ENCODE measurements at regions not wholly inside any gene's neighbourhood (a gene's known extent, or its start where the extent isn't known, plus 50 kb on each side); places are given as distances from the start of the nearest gene placed in this dataset.
"Not testable (repeated sequence)": the region's sequence is repeated elsewhere in the genome, so short reads cannot be mapped to it uniquely, and the experiment has no call there.

DNA sequence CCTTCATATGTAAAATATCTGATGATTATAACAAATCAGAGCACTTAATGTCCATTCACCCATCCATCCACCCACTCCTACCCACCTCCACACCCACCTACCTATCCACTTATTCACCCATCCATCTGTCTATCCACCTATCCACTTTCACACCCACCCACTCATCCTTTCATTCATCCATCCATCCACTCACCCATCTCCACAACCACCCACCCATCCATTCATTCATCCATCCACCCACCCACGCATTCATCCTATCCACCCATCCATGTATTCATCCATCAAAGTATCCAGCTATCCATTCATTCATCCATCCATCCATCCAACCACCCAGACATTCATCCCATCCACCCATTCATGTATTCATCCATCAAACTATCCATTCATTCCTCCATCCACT is 466.1 kb downstream of the AJAP1 start:
- no peak overlapping the region for H3K27ac Mint-ChIP-seq
- Histone ChIP-seq H3K36me3 (replicated peaks in 1 of 2; ENCODE audit: control insufficient read depth in 1 of 2, insufficient read depth in 2 of 2, low read length in 2 of 2) (no peaks in the 10 kb centered on the region), H3K79me2 (ENCODE audit: insufficient read depth, low read length) (no peaks in the 10 kb centered on the region), H2AFZ (ENCODE audit: insufficient read depth, low read depth, low read length, poor library complexity, severe bottlenecking) (no peak overlapping the region), H3K4me2 (replicated peaks; ENCODE audit: extremely low read depth, low read length, poor library complexity, severe bottlenecking) (no peak overlapping the region), H3K27ac (ENCODE audit: low read depth in 1 of 2, low read length in 2 of 2) (no peak overlapping the region), H3K9ac (ENCODE audit: insufficient read depth, low read length, poor library complexity, severe bottlenecking) (no peak overlapping the region), H3K27me3 (ENCODE audit: control insufficient read depth in 2 of 2, insufficient read depth in 2 of 2, low read length in 2 of 2) (no peaks in the 10 kb centered on the region), H3K4me1 (ENCODE audit: control insufficient read depth in 1 of 2, insufficient read depth in 2 of 2, low read length in 2 of 2) (no peaks in the 10 kb centered on the region), H4K20me1 (ENCODE audit: insufficient read depth, low read length) (no peaks in the 10 kb centered on the region), H3K9me3 (replicated peaks in 1 of 2; ENCODE audit: control insufficient read depth in 1 of 2, insufficient read depth in 1 of 2, low read length in 2 of 2) (no peaks in the 10 kb centered on the region), H3K4me3 (replicated peaks in 1 of 3; ENCODE audit: low read depth in 2 of 3, low read length in 3 of 3) (no peak overlapping the region)
- no peak for TF ChIP-seq CTCF (IDR thresholded peaks at IDR 0.05)
- H3K9me3 Mint-ChIP-seq: peaks cover 0 to 8% (median 2%) of the 10 kb centered on the region in 7 donors
- no peak for DNase-seq
- no peaks in the 10 kb centered on the region for H3K36me3 Mint-ChIP-seq
- H3K4me3 Mint-ChIP-seq: no peak overlapping the region
- peaks cover 0 to 2% (median 2%) of the 10 kb centered on the region in 3 donors for H3K27me3 Mint-ChIP-seq (ENCODE audit: low read depth in 3 of 3)
- intact Hi-C loops (cut with micrococcal nuclease): no loop called here
- 90% methylated on average over 1 of the region's 1 CpG for WGBS (ENCODE audit: insufficient coverage)
- H3K4me1 Mint-ChIP-seq: no peaks in the 10 kb centered on the region

GRCh38 chr1:5119366-5120234 is 465.2 kb downstream of the AJAP1 start:
- intact Hi-C loops (cut with micrococcal nuclease): no loop called here
- 81% methylated on average over 9 of the region's 11 CpGs for WGBS (ENCODE audit: insufficient coverage)
- no peak for TF ChIP-seq CTCF (IDR thresholded peaks at IDR 0.05)
- no peaks in the 10 kb centered on the region for H3K36me3 ChIP-seq (replicated peaks in 1 of 2; ENCODE audit: control insufficient read depth in 1 of 2, insufficient read depth in 2 of 2, low read length in 2 of 2)
- H3K27me3 Mint-ChIP-seq (ENCODE audit: low read depth in 3 of 3): peaks cover 0 to 2% (median 2%) of the 10 kb centered on the region in 3 donors
- H3K4me1 Mint-ChIP-seq: no peaks in the 10 kb centered on the region
- no peak overlapping the region for H3K27ac ChIP-seq (ENCODE audit: low read depth in 1 of 2, low read length in 2 of 2)
- H4K20me1 ChIP-seq (ENCODE audit: insufficient read depth, low read length): no peaks in the 10 kb centered on the region
- H3K4me3 Mint-ChIP-seq: no peak overlapping the region
- H2AFZ ChIP-seq (ENCODE audit: insufficient read depth, low read depth, low read length, poor library complexity, severe bottlenecking): no peak overlapping the region
- H3K36me3 Mint-ChIP-seq: no peaks in the 10 kb centered on the region
- DNase-seq: no peak
- H3K27ac Mint-ChIP-seq: no peak overlapping the region
- no peaks in the 10 kb centered on the region for H3K9me3 ChIP-seq (replicated peaks in 1 of 2; ENCODE audit: control insufficient read depth in 1 of 2, insufficient read depth in 1 of 2, low read length in 2 of 2)
- H3K27me3 ChIP-seq (ENCODE audit: control insufficient read depth in 2 of 2, insufficient read depth in 2 of 2, low read length in 2 of 2): no peaks in the 10 kb centered on the region
- H3K4me1 ChIP-seq (ENCODE audit: control insufficient read depth in 1 of 2, insufficient read depth in 2 of 2, low read length in 2 of 2): no peaks in the 10 kb centered on the region
- peaks cover 0 to 8% (median 2%) of the 10 kb centered on the region in 7 donors for H3K9me3 Mint-ChIP-seq
- no peak overlapping the region for H3K4me2 ChIP-seq (replicated peaks; ENCODE audit: extremely low read depth, low read length, poor library complexity, severe bottlenecking)
- no peaks in the 10 kb centered on the region for H3K79me2 ChIP-seq (ENCODE audit: insufficient read depth, low read length)
- no peak overlapping the region for H3K9ac ChIP-seq (ENCODE audit: insufficient read depth, low read length, poor library complexity, severe bottlenecking)
- H3K4me3 ChIP-seq (replicated peaks in 1 of 3; ENCODE audit: low read depth in 2 of 3, low read length in 3 of 3): no peak overlapping the region

DNA sequence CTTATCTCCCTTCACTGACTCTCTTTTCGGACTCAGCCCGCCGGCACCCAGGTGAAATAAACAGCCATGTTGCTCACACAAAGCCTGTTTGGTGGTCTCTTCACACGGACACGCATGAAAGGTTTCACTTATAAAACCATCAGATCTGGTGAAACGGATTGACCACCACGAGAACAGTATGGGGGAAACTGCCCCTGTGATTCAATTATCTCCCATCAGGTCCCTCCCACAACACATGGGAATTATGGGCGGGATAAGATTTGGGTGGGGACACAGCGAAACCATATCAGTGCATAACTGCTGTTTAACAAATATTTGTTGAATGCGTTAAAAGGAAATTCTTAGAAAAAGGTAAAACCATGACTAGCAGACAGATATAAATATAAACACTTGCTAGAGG is 464.4 kb downstream of the AJAP1 start:
- H3K79me2 ChIP-seq (ENCODE audit: insufficient read depth, low read length); H3K4me1 Mint-ChIP-seq; H3K9ac ChIP-seq (ENCODE audit: insufficient read depth, low read length, poor library complexity, severe bottlenecking); H3K9me3 Mint-ChIP-seq; H3K27me3 ChIP-seq (ENCODE audit: control insufficient read depth in 2 of 2, insufficient read depth in 2 of 2, low read length in 2 of 2); DNase-seq; H2AFZ ChIP-seq (ENCODE audit: insufficient read depth, low read depth, low read length, poor library complexity, severe bottlenecking); H3K4me3 ChIP-seq (replicated peaks in 1 of 3; ENCODE audit: low read depth in 2 of 3, low read length in 3 of 3); H3K27ac ChIP-seq (ENCODE audit: low read depth in 1 of 2, low read length in 2 of 2); H3K4me2 ChIP-seq (replicated peaks; ENCODE audit: extremely low read depth, low read length, poor library complexity, severe bottlenecking); intact Hi-C loops (cut with micrococcal nuclease); H3K4me3 Mint-ChIP-seq; H3K9me3 ChIP-seq (replicated peaks in 1 of 2; ENCODE audit: control insufficient read depth in 1 of 2, insufficient read depth in 1 of 2, low read length in 2 of 2); H3K27me3 Mint-ChIP-seq (ENCODE audit: low read depth in 3 of 3); H3K36me3 Mint-ChIP-seq; H3K27ac Mint-ChIP-seq; H3K36me3 ChIP-seq (replicated peaks in 1 of 2; ENCODE audit: control insufficient read depth in 1 of 2, insufficient read depth in 2 of 2, low read length in 2 of 2); H4K20me1 ChIP-seq (ENCODE audit: insufficient read depth, low read length); H3K4me1 ChIP-seq (ENCODE audit: control insufficient read depth in 1 of 2, insufficient read depth in 2 of 2, low read length in 2 of 2): not testable (repeated sequence)
- WGBS (ENCODE audit: insufficient coverage): 100% methylated on average over 2 of the region's 10 CpGs
